Retinal pigment epithelial cell (primary cell): ENCODE measurements at regions not wholly inside any gene's neighbourhood (a gene's known extent, or its start where the extent isn't known, plus 50 kb on each side); places are given as distances from the start of the nearest gene placed in this dataset.
A peak's percentile ranks its signal among the peaks of the same experiment; 100 is the strongest.
"Not testable (repeated sequence)": the region's sequence is repeated elsewhere in the genome, so short reads cannot be mapped to it uniquely, and the experiment has no call there.

Experiments used
- DNase-seq: peaks from one replicate; pipeline ENCODE4 v3.0.0-alpha.2; 2010; ENCODE audit warnings: low read depth
- H3K4me3 ChIP-seq: 2 replicates; pipeline ENCODE4 v1.5.1; 2011; ENCODE audit warnings: mild to moderate bottlenecking, low read length, control low read depth, moderate library complexity
- CTCF ChIP-seq: conservative IDR thresholded peaks from 2 replicates; pipeline ENCODE4 v1.5.1; 2011; ENCODE audit warnings: low read depth, low read length, control low read depth, inconsistent platforms

DNA sequence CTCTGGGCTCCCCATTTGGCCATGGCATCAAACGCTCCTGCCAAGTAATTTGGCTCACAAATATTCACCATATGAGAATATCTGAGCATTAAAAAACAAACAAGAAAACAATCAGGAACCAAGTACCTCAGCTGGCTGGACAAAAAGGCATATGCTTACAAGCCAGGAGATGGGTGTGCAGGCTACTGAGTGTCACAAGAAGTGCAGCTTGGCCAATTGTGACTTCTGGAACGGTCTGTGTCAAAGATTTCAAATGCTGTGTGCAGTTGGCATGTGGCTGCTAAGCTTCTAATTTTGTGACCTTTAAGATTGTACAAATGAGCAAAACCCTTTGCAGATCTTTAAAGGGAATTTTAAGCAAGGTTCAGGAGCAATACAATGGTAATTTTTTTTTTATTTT is 274.0 kb downstream of the ANAPC1 start:
- not testable (repeated sequence) for DNase-seq, H3K4me3 ChIP-seq

DNA sequence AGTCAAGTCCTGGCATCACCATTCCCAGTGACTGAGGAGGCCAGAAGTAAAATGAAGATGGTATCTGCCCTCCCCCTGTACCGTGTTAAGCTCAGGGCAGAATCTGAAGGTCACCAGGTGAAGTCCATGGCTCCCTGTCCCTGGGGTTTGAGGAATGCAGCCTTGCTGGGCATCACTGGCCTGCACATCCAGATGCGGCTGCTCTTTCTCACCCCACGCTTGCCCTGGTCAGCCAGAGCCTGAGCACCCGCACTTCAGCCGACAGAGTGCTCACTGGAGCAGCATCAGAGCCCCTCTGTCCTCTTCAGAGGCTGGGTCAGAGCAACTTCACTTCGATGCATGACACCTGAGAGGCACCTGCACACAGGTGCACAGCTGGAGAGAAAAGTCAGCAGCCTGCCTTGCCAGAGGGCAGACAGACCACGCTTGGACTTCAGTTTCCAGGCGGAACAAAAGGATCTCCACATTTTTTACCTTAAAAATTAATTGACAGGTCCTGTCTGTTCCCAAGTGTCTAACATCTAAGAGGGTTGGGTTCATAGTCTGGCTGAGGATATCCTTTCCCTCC is 267.3 kb downstream of the ANAPC1 start:
- DNase-seq: no peak
- no peak overlapping the region for H3K4me3 ChIP-seq
- no peak for TF ChIP-seq CTCF

DNA sequence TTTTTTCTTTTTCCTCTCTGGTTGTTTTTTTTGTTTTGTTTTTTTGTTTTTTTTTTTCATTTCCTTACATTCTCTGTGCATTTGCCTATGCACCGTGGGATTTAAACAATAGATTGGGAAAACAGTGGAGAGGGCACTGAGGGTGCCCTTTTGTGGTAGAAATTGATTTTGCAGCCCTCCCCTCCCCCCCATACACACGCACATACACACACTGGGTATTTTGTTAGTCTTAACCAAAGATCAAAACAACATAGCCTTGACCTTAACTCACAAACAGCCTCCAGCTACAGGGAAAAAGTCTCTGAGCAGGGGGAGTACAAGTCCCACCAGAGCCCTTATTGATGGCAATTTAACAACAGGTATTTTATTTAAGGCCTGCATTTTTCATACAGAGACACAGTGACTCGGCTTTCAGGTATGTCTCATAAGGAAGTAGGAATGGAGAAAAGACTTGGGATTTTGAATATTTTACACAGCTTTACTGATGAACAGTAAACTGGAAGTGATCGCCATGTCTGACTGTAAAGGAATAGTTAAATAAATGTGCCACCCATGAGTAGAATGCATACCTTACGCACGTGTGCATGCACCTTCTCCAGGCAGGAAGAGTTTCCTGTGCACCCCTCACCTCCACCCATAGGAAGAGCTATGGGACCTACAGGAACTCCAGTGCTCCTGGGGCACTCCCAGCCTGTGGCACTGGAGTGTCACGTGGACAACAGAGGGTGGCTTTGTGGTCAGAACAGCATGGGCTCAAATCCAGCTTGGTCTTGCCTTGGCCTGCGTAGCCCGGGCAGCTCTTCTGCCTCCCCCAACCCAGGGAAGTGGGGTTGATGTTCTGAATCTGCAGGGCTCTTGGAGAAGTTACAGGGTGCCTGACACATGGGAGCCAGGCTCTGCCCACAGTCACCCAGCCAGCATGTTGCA is 266.4 kb downstream of the ANAPC1 start:
- DNase-seq: peak; percentile 48
- TF ChIP-seq CTCF: no peak
- H3K4me3 ChIP-seq: no peak overlapping the region

DNA sequence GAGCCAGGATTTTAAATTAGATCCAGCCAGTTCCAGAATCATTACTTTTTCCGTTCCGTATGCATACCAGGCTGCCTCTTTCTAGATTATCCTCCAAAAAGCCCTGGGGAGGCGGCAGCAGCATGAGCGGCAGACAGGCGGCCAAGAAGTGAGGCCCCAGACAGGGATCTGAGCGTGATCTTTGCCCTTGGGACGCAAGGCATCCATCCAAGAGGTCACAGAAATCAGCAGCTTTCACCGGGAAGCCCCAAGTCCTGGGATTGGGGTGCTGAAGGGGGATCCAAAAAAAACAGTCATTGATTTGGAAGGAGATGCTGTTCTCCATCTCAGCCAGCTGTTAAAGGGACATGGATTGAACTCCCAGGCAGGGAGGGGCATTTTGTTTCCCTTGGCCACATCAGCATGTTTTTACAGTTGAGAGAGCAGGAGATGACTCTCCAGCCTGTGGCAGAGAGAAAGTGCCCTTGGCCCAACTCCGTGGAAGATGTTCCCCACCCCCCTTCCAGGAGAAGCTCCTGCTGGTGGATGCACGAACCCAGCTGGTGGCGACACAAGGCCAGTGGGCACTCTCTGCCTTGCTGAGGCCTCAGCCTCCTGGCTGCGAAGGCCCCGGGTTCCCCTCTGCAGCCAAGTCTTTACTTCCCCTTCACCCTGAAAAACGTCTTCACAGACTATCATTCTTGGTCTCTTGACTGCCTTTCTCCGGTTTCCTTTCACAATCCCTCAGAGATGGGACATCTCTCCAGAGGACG is 265.6 kb downstream of the ANAPC1 start:
- TF ChIP-seq CTCF: no peak
- H3K4me3 ChIP-seq: no peak overlapping the region
- DNase-seq: no peak

DNA sequence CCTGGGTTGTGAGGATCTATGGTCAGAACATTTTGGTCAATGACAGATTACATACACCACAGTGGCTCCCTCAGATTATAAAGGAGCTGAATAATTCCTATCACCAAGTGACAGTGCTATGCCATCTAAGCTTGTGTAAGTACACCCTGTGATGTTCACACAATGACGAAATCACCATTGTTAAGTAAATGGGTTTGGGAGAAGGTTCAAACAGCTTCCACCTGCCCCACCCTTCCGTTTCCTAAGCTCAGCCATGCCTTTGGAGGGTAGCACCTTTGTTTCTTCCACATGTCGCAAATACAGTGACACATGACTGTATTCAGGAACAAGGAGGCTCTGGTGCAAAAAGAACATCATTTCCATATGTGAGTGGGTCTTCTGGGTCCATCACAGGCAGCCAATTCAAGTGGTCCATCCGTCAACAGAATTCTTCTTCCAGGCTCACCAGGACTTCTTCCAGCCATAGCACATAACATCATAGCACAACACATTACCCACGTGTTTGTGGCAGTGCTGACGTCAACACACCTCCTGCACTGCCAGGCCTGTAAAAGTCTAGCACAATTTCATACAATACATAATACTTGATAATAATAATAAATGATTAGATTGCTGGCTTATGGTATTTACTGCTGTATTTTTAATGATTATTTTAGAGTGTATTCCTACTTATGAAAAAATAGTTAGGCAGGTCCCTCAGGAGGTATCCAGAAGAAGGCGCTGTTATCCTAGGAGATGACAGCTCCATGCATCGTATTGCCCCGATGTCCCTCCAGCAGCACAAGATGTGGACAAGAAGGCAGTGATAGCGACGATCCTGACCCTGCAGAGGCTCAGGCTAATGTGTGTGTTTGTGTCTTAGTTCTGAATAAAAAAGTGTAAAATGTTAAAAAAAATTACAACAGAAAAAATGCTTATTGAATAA is 264.8 kb downstream of the ANAPC1 start:
- no peak overlapping the region for H3K4me3 ChIP-seq
- TF ChIP-seq CTCF: peak; percentile 31
- DNase-seq: no peak

- TF ChIP-seq CTCF: no peak
- DNase-seq: no peak
- H3K4me3 ChIP-seq: no peak overlapping the region
Measured at GRCh38 chr2:111620281-111620680, 263.7 kb downstream of the ANAPC1 start.
